ENCODE measurements at regions not wholly inside any gene's neighbourhood (a gene's known extent, or its start where the extent isn't known, plus 50 kb on each side); places are given as distances from the start of the nearest gene placed in this dataset.

DNA sequence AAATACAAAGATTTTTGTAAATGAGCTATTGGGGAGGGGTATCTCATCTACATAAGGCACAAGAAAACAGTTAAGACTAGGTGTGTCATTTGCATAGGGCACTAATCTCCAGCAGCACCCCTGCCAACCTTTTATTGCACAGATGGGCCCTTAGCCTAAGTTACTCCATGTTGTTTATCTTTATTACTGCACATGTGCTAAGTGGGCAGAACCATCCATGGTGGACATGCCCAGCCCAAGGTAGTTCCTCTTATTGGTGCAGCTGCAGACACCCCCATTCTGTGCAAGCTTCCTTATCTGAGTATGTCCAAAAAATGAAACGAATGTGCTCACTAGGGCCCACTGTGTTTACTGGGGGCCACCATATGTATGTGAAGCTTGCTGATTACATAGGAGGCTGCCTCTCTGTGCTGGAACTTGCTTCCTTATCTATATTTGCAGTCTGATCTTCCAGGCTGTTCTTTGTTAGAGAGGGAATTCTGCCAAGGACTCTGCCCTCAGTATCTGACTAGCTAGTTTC, 77.3 kb upstream of the NEK7 start (continued):
- TF ChIP-seq EED (IDR thresholded peaks at IDR 0.05; ENCODE audit: low read depth) (no peak), EZH2 (IDR thresholded peaks at IDR 0.05; ENCODE audit: borderline replicate concordance, control insufficient read depth, low read depth, low read length) (no peak), POLR2AphosphoS5 (IDR thresholded peaks at IDR 0.05; ENCODE audit: low read length) (no peak), CBX3 (IDR thresholded peaks at IDR 0.05; ENCODE audit: borderline replicate concordance, low read depth) (no peak), YY1 (IDR thresholded peaks at IDR 0.05; ENCODE audit: low read depth, low read length) (no peak), CEBPB (IDR thresholded peaks at IDR 0.05; ENCODE audit: borderline replicate concordance in 1 of 2, low read depth in 2 of 2, low read length in 2 of 2) (no peak), KAT2A (conservative IDR thresholded peaks at IDR 0.05; ENCODE audit: control insufficient read depth, low read depth, low read length) (no peak), CTCF (IDR thresholded peaks at IDR 0.05 in 2 of 3, conservative IDR thresholded peaks at IDR 0.05 in 1 of 3; ENCODE audit: control insufficient read depth in 2 of 3, extremely low read depth in 1 of 3, insufficient read depth in 1 of 3, low read depth in 3 of 3, low read length in 3 of 3) (no peak)
- TF ChIP-seq, protein P1, sequence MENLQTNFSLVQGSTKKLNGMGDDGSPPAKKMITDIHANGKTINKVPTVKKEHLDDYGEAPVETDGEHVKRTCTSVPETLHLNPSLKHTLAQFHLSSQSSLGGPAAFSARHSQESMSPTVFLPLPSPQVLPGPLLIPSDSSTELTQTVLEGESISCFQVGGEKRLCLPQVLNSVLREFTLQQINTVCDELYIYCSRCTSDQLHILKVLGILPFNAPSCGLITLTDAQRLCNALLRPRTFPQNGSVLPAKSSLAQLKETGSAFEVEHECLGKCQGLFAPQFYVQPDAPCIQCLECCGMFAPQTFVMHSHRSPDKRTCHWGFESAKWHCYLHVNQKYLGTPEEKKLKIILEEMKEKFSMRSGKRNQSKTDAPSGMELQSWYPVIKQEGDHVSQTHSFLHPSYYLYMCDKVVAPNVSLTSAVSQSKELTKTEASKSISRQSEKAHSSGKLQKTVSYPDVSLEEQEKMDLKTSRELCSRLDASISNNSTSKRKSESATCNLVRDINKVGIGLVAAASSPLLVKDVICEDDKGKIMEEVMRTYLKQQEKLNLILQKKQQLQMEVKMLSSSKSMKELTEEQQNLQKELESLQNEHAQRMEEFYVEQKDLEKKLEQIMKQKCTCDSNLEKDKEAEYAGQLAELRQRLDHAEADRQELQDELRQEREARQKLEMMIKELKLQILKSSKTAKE (IDR thresholded peaks at IDR 0.05; ENCODE audit: low read depth, poor library complexity, severe bottlenecking): no peak
- TF ChIP-seq, protein P2, sequence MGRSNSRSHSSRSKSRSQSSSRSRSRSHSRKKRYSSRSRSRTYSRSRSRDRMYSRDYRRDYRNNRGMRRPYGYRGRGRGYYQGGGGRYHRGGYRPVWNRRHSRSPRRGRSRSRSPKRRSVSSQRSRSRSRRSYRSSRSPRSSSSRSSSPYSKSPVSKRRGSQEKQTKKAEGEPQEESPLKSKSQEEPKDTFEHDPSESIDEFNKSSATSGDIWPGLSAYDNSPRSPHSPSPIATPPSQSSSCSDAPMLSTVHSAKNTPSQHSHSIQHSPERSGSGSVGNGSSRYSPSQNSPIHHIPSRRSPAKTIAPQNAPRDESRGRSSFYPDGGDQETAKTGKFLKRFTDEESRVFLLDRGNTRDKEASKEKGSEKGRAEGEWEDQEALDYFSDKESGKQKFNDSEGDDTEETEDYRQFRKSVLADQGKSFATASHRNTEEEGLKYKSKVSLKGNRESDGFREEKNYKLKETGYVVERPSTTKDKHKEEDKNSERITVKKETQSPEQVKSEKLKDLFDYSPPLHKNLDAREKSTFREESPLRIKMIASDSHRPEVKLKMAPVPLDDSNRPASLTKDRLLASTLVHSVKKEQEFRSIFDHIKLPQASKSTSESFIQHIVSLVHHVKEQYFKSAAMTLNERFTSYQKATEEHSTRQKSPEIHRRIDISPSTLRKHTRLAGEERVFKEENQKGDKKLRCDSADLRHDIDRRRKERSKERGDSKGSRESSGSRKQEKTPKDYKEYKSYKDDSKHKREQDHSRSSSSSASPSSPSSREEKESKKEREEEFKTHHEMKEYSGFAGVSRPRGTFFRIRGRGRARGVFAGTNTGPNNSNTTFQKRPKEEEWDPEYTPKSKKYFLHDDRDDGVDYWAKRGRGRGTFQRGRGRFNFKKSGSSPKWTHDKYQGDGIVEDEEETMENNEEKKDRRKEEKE (IDR thresholded peaks at IDR 0.05): no peak
